OCI-LY7 (cell line): ENCODE measurements at regions not wholly inside any gene's neighbourhood (a gene's known extent, or its start where the extent isn't known, plus 50 kb on each side); places are given as distances from the start of the nearest gene placed in this dataset.

Experiments used
- BruUV-seq: library from RNA; stranded (reverse); fragments of 400-500 nt; replicated peaks from 2 replicates; lab custom pipeline; 2021; lab: Mats Ljungman, UMichigan
- CTCF ChIA-PET: fragments of 300-600 bp; sonication (Branson Sonifier 250); formaldehyde crosslinking; loops from one replicate; lab custom pipeline; 2022; ENCODE audit warnings: antibody characterized with exemption; ENCODE audit not compliant: unreplicated experiment; lab: Charles Lee
- POLR2A ChIA-PET: fragments of 300-600 bp; sonication (Branson Sonifier 250); formaldehyde crosslinking; loops from one replicate; lab custom pipeline; 2022; ENCODE audit warnings: antibody characterized with exemption; lab: Charles Lee
- DNase-seq: peaks from one replicate; pipeline ENCODE4 v3.0.0-alpha.2; 2015; ENCODE audit warnings: low spot score
- H2AFZ ChIP-seq: fragments of 200-600 bp; sonication (generic), shearing (Covaris generic); 2 replicates; pipeline ENCODE4 v1.6.1; 2014; ENCODE audit warnings: mild to moderate bottlenecking, antibody characterized with exemption, low read length, moderate library complexity
- H3K27ac ChIP-seq: fragments of 200-600 bp; sonication (generic); 2 replicates; pipeline ENCODE4 v1.5.1; 2014; ENCODE audit warnings: mixed run types, low read depth, mild to moderate bottlenecking, moderate library complexity, low read length, inconsistent platforms; ENCODE audit not compliant: poor library complexity, severe bottlenecking
- H3K36me3 ChIP-seq: fragments of 200-600 bp; sonication (generic); 2 replicates; pipeline ENCODE4 v1.6.1; 2014; ENCODE audit warnings: mild to moderate bottlenecking, antibody characterized with exemption, low read length, moderate library complexity, mixed read lengths; ENCODE audit not compliant: insufficient read depth
- H3K4me1 ChIP-seq: fragments of 200-600 bp; sonication (generic); 2 replicates; pipeline ENCODE4 v1.5.1; 2014; ENCODE audit warnings: mild to moderate bottlenecking, low read length; ENCODE audit not compliant: insufficient read depth, poor library complexity, severe bottlenecking
- H3K4me2 ChIP-seq: fragments of 200-600 bp; sonication (generic); 2 replicates; pipeline ENCODE4 v1.6.1; 2014; ENCODE audit warnings: mild to moderate bottlenecking, low read length
- H3K4me3 ChIP-seq: fragments of 200-600 bp; sonication (generic); 2 replicates; pipeline ENCODE4 v1.5.1; 2014; ENCODE audit warnings: mild to moderate bottlenecking, low read depth, low read length; ENCODE audit not compliant: poor library complexity, severe bottlenecking
- H3K79me2 ChIP-seq: fragments of 200-600 bp; sonication (generic); 2 replicates; pipeline ENCODE4 v1.6.1; 2016; ENCODE audit warnings: low read depth, mild to moderate bottlenecking, low read length, moderate library complexity, mixed read lengths; ENCODE audit not compliant: insufficient read depth
- H3K9me2 ChIP-seq: fragments of 200-600 bp; sonication (generic); 2 replicates; pipeline ENCODE4 v1.6.1; 2016; ENCODE audit warnings: mild to moderate bottlenecking, low read length, mixed read lengths; ENCODE audit not compliant: insufficient read depth
- H3K9me3 ChIP-seq: fragments of 200-600 bp; sonication (generic); 2 replicates; pipeline ENCODE4 v1.6.1; 2014; ENCODE audit warnings: mild to moderate bottlenecking, mixed run types, low read length, mixed read lengths
- H4K20me1 ChIP-seq: fragments of 200-600 bp; sonication (generic); 2 replicates; pipeline ENCODE4 v1.6.1; 2014; ENCODE audit warnings: mild to moderate bottlenecking, antibody characterized with exemption, low read length, moderate library complexity, mixed read lengths; ENCODE audit not compliant: insufficient read depth
- EZH2phosphoT487 ChIP-seq: fragments of 200-600 bp; sonication (generic); IDR thresholded peaks from 2 replicates; pipeline ENCODE4 v1.6.1; 2018; ENCODE audit warnings: low read depth, borderline replicate concordance, mild to moderate bottlenecking, mixed run types, antibody characterized with exemption, low read length, moderate library complexity, mixed read lengths
- intact Hi-C: fragments of 100-400 bp; cut with micrococcal nuclease; formaldehyde crosslinking; loops from one replicate; pipeline ENCODE4 v1.10.0; 2022; ENCODE audit not compliant: unreplicated experiment
- TF ChIP-seq, protein P1 (sequence below): fragments of 200-600 bp; sonication (generic); conservative IDR thresholded peaks from 2 replicates; pipeline ENCODE4 v1.5.1; 2014; ENCODE audit warnings: mild to moderate bottlenecking, antibody characterized with exemption, low read length, moderate library complexity, mixed read lengths

GRCh38 chrX:23592741-23593140 lies 74.6 kb upstream of the PRDX4 start:
- BruUV-seq: no TSS peak
- POLR2A ChIA-PET: no interaction called here
- TF ChIP-seq, protein P1, sequence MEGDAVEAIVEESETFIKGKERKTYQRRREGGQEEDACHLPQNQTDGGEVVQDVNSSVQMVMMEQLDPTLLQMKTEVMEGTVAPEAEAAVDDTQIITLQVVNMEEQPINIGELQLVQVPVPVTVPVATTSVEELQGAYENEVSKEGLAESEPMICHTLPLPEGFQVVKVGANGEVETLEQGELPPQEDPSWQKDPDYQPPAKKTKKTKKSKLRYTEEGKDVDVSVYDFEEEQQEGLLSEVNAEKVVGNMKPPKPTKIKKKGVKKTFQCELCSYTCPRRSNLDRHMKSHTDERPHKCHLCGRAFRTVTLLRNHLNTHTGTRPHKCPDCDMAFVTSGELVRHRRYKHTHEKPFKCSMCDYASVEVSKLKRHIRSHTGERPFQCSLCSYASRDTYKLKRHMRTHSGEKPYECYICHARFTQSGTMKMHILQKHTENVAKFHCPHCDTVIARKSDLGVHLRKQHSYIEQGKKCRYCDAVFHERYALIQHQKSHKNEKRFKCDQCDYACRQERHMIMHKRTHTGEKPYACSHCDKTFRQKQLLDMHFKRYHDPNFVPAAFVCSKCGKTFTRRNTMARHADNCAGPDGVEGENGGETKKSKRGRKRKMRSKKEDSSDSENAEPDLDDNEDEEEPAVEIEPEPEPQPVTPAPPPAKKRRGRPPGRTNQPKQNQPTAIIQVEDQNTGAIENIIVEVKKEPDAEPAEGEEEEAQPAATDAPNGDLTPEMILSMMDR: no peak
- TF ChIP-seq EZH2phosphoT487: no peak

DNA sequence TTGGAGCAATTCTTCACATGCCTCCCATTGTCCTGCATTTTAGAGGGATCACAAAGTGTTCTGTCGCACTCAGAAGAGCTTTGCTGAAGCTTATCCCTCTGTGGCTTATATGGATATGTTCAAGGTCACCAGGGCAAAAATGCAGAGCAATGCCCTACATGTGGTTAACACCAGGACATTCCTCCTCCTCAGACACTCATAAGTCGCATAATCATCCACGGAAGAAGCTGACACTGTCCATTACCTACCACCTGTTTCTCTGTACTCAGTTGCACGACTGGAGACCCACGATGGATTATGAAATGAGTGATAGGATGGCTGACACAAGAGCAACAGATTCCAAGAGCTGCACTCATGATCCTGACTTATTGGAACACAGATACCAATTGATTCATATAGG lies 68.7 kb upstream of the PRDX4 start:
- no peak for TF ChIP-seq EZH2phosphoT487
- TF ChIP-seq, protein P1: no peak
- Histone ChIP-seq H3K36me3 (no peaks in the 10 kb centered on the region), H3K4me1 (no peaks in the 10 kb centered on the region), H3K4me3 (no peak overlapping the region), H4K20me1 (no peaks in the 10 kb centered on the region), H3K9me3 (no peaks in the 10 kb centered on the region), H3K4me2 (no peak overlapping the region), H3K9me2 (no peaks in the 10 kb centered on the region), H3K27ac (no peak overlapping the region), H3K79me2 (no peaks in the 10 kb centered on the region), H2AFZ (no peak overlapping the region)
- no peak for DNase-seq
- intact Hi-C loops: no loop called here
- ChIA-PET CTCF (no interaction called here), POLR2A (no interaction called here)
- no TSS peak for BruUV-seq

More at GRCh38 chrX:23592741-23593140, 74.6 kb upstream of the PRDX4 start:
- CTCF ChIA-PET: no interaction called here
- no peaks in the 10 kb centered on the region for H3K79me2 ChIP-seq
- no peaks in the 10 kb centered on the region for H3K9me3 ChIP-seq
- H3K27ac ChIP-seq: no peak overlapping the region
- H2AFZ ChIP-seq: no peak overlapping the region
- no peak for DNase-seq
- H3K9me2 ChIP-seq: no peaks in the 10 kb centered on the region
- H3K36me3 ChIP-seq: no peaks in the 10 kb centered on the region
- intact Hi-C loops: no loop called here
- no peaks in the 10 kb centered on the region for H4K20me1 ChIP-seq
- H3K4me1 ChIP-seq: no peaks in the 10 kb centered on the region
- no peak overlapping the region for H3K4me2 ChIP-seq
- no peak overlapping the region for H3K4me3 ChIP-seq

- intact Hi-C loops: no loop called here
- Histone ChIP-seq H3K4me3 (no peak overlapping the region), H3K79me2 (no peaks in the 10 kb centered on the region), H4K20me1 (no peaks in the 10 kb centered on the region), H3K9me2 (no peaks in the 10 kb centered on the region), H3K27ac (no peak overlapping the region), H2AFZ (no peak overlapping the region), H3K4me1 (no peaks in the 10 kb centered on the region), H3K4me2 (no peak overlapping the region), H3K9me3 (no peaks in the 10 kb centered on the region), H3K36me3 (no peaks in the 10 kb centered on the region)
- POLR2A ChIA-PET: no interaction called here
- DNase-seq: no peak
- CTCF ChIA-PET: no interaction called here
- TF ChIP-seq, protein P1: no peak
- no peak for TF ChIP-seq EZH2phosphoT487
- no TSS peak for BruUV-seq
Measured at GRCh38 chrX:23603501-23603900, 63.8 kb upstream of the PRDX4 start.
